CD8-positive, alpha-beta memory T cell (primary cell): ENCODE measurements at regions not wholly inside any gene's neighbourhood (a gene's known extent, or its start where the extent isn't known, plus 50 kb on each side); places are given as distances from the start of the nearest gene placed in this dataset.
A peak's percentile ranks its signal among the peaks of the same experiment; 100 is the strongest.

Experiments
- CTCF ChIA-PET: fragments of 350-600 bp; sonication (Branson Sonifier 250); formaldehyde crosslinking; loops from one replicate; lab custom pipeline; 2021; ENCODE audit warnings: antibody characterized with exemption; lab: Charles Lee
- POLR2A ChIA-PET: fragments of 350-600 bp; sonication (Branson Sonifier 250); formaldehyde crosslinking; loops from one replicate; lab custom pipeline; 2021; ENCODE audit warnings: antibody characterized with exemption; lab: Charles Lee
- DNase-seq, 5 donors: peaks; one replicate each; pipeline versions ENCODE4 v3.0.0 to v3.0.0-alpha.2; 2020 to 2022; ENCODE audit warnings: mixed read lengths in 1 of 5
- H3K27ac ChIP-seq: one replicate; pipeline ENCODE4 v1.7.0; 2013; ENCODE audit warnings: low read depth, mild to moderate bottlenecking, low read length, moderate library complexity
- H3K27me3 ChIP-seq: 2 replicates; pipeline ENCODE4 v1.7.0; 2013; ENCODE audit warnings: low read length, mild to moderate bottlenecking; ENCODE audit not compliant: insufficient read depth, poor library complexity, severe bottlenecking
- H3K36me3 ChIP-seq: 2 replicates; pipeline ENCODE4 v1.7.0; 2013; ENCODE audit warnings: mild to moderate bottlenecking, low read length, moderate library complexity; ENCODE audit not compliant: insufficient read depth
- H3K4me1 ChIP-seq: 2 replicates; pipeline ENCODE4 v1.7.0; 2013; ENCODE audit warnings: mild to moderate bottlenecking, low read length, moderate library complexity; ENCODE audit not compliant: insufficient read depth
- H3K4me3 ChIP-seq: 2 replicates; pipeline ENCODE4 v1.7.0; 2013; ENCODE audit warnings: mild to moderate bottlenecking, low read length
- H3K9me3 ChIP-seq: 2 replicates; pipeline ENCODE4 v1.7.0; 2013; ENCODE audit warnings: mild to moderate bottlenecking, low read length
- H3K27ac Mint-ChIP-seq, 8 donors: one replicate each; pipeline ENCODE4 v1.8.0; 2020 to 2021; ENCODE audit warnings: mixed read lengths in 8 of 8, mild to moderate bottlenecking in 6 of 8, inconsistent platforms in 3 of 8, moderate library complexity in 3 of 8
- H3K27me3 Mint-ChIP-seq, 2 donors: one replicate each; pipeline ENCODE4 v1.8.0; 2020 to 2021; ENCODE audit warnings: mixed read lengths in 2 of 2, mild to moderate bottlenecking in 1 of 2, moderate library complexity in 1 of 2
- H3K36me3 Mint-ChIP-seq, 3 donors: one replicate each; pipeline ENCODE4 v1.8.0; 2020 to 2021; ENCODE audit warnings: mixed read lengths in 3 of 3, inconsistent platforms in 1 of 3, mild to moderate bottlenecking in 1 of 3
- H3K4me1 Mint-ChIP-seq, 3 donors: one replicate each; pipeline ENCODE4 v1.8.0; 2020 to 2021; ENCODE audit warnings: mixed read lengths in 3 of 3, inconsistent platforms in 1 of 3, mild to moderate bottlenecking in 1 of 3
- H3K4me3 Mint-ChIP-seq, 7 donors: one replicate each; pipeline ENCODE4 v1.8.0; 2020 to 2021; ENCODE audit warnings: mixed read lengths in 7 of 7, mild to moderate bottlenecking in 6 of 7, moderate library complexity in 4 of 7, inconsistent platforms in 2 of 7
- H3K9me3 Mint-ChIP-seq, 5 donors: one replicate each; pipeline ENCODE4 v1.8.0; 2020 to 2022; ENCODE audit warnings: mixed read lengths in 5 of 5, mild to moderate bottlenecking in 3 of 5, moderate library complexity in 2 of 5, inconsistent platforms in 1 of 5

GRCh38 chr17:77786740-77787505 is 171.6 kb upstream of the TNRC6C start:
- no peak overlapping the region for H3K27ac ChIP-seq
- no peaks in the 10 kb centered on the region for H3K9me3 ChIP-seq
- no peaks in the 10 kb centered on the region for H3K36me3 ChIP-seq
- H3K4me3 Mint-ChIP-seq: no peak overlapping the region
- CTCF ChIA-PET: no interaction called here
- no peaks in the 10 kb centered on the region for H3K9me3 Mint-ChIP-seq
- H3K27me3 ChIP-seq: no peaks in the 10 kb centered on the region
- no peaks in the 10 kb centered on the region for H3K36me3 Mint-ChIP-seq
- peaks cover 34 to 41% (median 37%) of the 10 kb centered on the region in 3 donors for H3K4me1 Mint-ChIP-seq
- peak overlapping the region in 7 of 8 donors; percentile 36 to 96 (median 74) for H3K27ac Mint-ChIP-seq
- no peaks in the 10 kb centered on the region for H3K27me3 Mint-ChIP-seq
- H3K4me3 ChIP-seq: no peak overlapping the region
- no peak for DNase-seq
- POLR2A ChIA-PET: no interaction called here
- peaks cover 35% of the 10 kb centered on the region for H3K4me1 ChIP-seq

- ChIA-PET CTCF (no interaction called here), POLR2A (no interaction called here)
- peak overlapping the region in 1 of 8 donors; percentile 47 for H3K27ac Mint-ChIP-seq
- H3K36me3 Mint-ChIP-seq: no peaks in the 10 kb centered on the region
- no peaks in the 10 kb centered on the region for H3K9me3 ChIP-seq
- H3K4me3 Mint-ChIP-seq: no peak overlapping the region
- H3K27ac ChIP-seq: no peak overlapping the region
- H3K4me1 Mint-ChIP-seq: peaks cover 18 to 22% (median 22%) of the 10 kb centered on the region in 3 donors
- peaks cover 0 to 4% of the 10 kb centered on the region in 2 donors for H3K27me3 Mint-ChIP-seq
- H3K27me3 ChIP-seq: no peaks in the 10 kb centered on the region
- no peaks in the 10 kb centered on the region for H3K9me3 Mint-ChIP-seq
- peaks cover 10% of the 10 kb centered on the region for H3K4me1 ChIP-seq
- peak in 1 of 5 donors; percentile 35 for DNase-seq
- H3K36me3 ChIP-seq: no peaks in the 10 kb centered on the region
- H3K4me3 ChIP-seq: no peak overlapping the region
Observed at GRCh38 chr17:77790143-77790829, 168.2 kb upstream of the TNRC6C start.

GRCh38 chr17:77792626-77793025 is 165.9 kb upstream of the TNRC6C start:
- POLR2A ChIA-PET: interaction anchor here (0.5 kb wide), 1 partner anchor 194 kb away, joined by 6 read pairs; no protein-coding TSS in a partner anchor
- CTCF ChIA-PET: no interaction called here
- no peaks in the 10 kb centered on the region for H3K36me3 Mint-ChIP-seq
- Histone ChIP-seq H3K9me3 (no peaks in the 10 kb centered on the region), H3K36me3 (no peaks in the 10 kb centered on the region), H3K27ac (no peak overlapping the region), H3K4me3 (no peak overlapping the region), H3K27me3 (no peaks in the 10 kb centered on the region), H3K4me1 (no peaks in the 10 kb centered on the region)
- H3K4me3 Mint-ChIP-seq: no peak overlapping the region
- H3K27me3 Mint-ChIP-seq: peaks cover 0 to 4% of the 10 kb centered on the region in 2 donors
- H3K4me1 Mint-ChIP-seq: peaks cover 7 to 11% (median 8%) of the 10 kb centered on the region in 3 donors
- H3K27ac Mint-ChIP-seq: peak overlapping the region in 1 of 8 donors; percentile 38
- no peaks in the 10 kb centered on the region for H3K9me3 Mint-ChIP-seq
- peak in 1 of 5 donors; percentile 18 for DNase-seq

GRCh38 chr17:77793146-77793970 is 165.1 kb upstream of the TNRC6C start:
- Mint-ChIP-seq H3K27me3 (peaks cover 0 to 4% of the 10 kb centered on the region in 2 donors), H3K27ac (peak overlapping the region in 1 of 8 donors; percentile 38), H3K9me3 (no peaks in the 10 kb centered on the region), H3K4me1 (peaks cover 7 to 9% (median 8%) of the 10 kb centered on the region in 3 donors), H3K4me3 (no peak overlapping the region), H3K36me3 (no peaks in the 10 kb centered on the region)
- Histone ChIP-seq H3K27me3 (no peaks in the 10 kb centered on the region), H3K36me3 (no peaks in the 10 kb centered on the region), H3K4me1 (no peaks in the 10 kb centered on the region), H3K4me3 (no peak overlapping the region), H3K27ac (no peak overlapping the region), H3K9me3 (no peaks in the 10 kb centered on the region)
- ChIA-PET CTCF (no interaction called here), POLR2A (interaction anchor here (0.5 kb wide), 1 partner anchor 193 kb away, joined by 6 read pairs; no protein-coding TSS in a partner anchor)
- DNase-seq: peak in 1 of 5 donors; percentile 35

GRCh38 chr17:77793971-77794235 is 164.6 kb upstream of the TNRC6C start:
- Histone ChIP-seq H3K27me3 (no peaks in the 10 kb centered on the region), H3K4me1 (no peaks in the 10 kb centered on the region), H3K36me3 (no peaks in the 10 kb centered on the region), H3K4me3 (no peak overlapping the region), H3K9me3 (no peaks in the 10 kb centered on the region), H3K27ac (no peak overlapping the region)
- peaks cover 7 to 9% (median 8%) of the 10 kb centered on the region in 3 donors for H3K4me1 Mint-ChIP-seq
- CTCF ChIA-PET: no interaction called here
- no peaks in the 10 kb centered on the region for H3K9me3 Mint-ChIP-seq
- H3K4me3 Mint-ChIP-seq: no peak overlapping the region
- peaks cover 0 to 4% of the 10 kb centered on the region in 2 donors for H3K27me3 Mint-ChIP-seq
- POLR2A ChIA-PET: no interaction called here
- no peaks in the 10 kb centered on the region for H3K36me3 Mint-ChIP-seq
- peak in 1 of 5 donors; percentile 23 for DNase-seq
- H3K27ac Mint-ChIP-seq: no peak overlapping the region

- Histone ChIP-seq H3K4me3 (no peak overlapping the region), H3K4me1 (no peaks in the 10 kb centered on the region), H3K9me3 (no peaks in the 10 kb centered on the region), H3K27me3 (no peaks in the 10 kb centered on the region), H3K27ac (no peak overlapping the region), H3K36me3 (no peaks in the 10 kb centered on the region)
- CTCF ChIA-PET: no interaction called here
- no peak overlapping the region for H3K4me3 Mint-ChIP-seq
- no peak for DNase-seq
- H3K27me3 Mint-ChIP-seq: peaks cover 0 to 4% of the 10 kb centered on the region in 2 donors
- H3K27ac Mint-ChIP-seq: peak overlapping the region in 4 of 8 donors; percentile 14 to 42 (median 29)
- H3K36me3 Mint-ChIP-seq: no peaks in the 10 kb centered on the region
- no peaks in the 10 kb centered on the region for H3K9me3 Mint-ChIP-seq
- POLR2A ChIA-PET: no interaction called here
- peaks cover 7 to 9% (median 8%) of the 10 kb centered on the region in 3 donors for H3K4me1 Mint-ChIP-seq
Observed at GRCh38 chr17:77794846-77795245, 163.7 kb upstream of the TNRC6C start.

- DNase-seq: no peak
- Mint-ChIP-seq H3K4me1 (peaks cover 7 to 9% (median 8%) of the 10 kb centered on the region in 3 donors), H3K9me3 (no peaks in the 10 kb centered on the region), H3K27me3 (peaks cover 0 to 4% of the 10 kb centered on the region in 2 donors), H3K27ac (no peak overlapping the region), H3K4me3 (no peak overlapping the region), H3K36me3 (no peaks in the 10 kb centered on the region)
- no peaks in the 10 kb centered on the region for H3K4me1 ChIP-seq
- no peak overlapping the region for H3K27ac ChIP-seq
- H3K9me3 ChIP-seq: no peaks in the 10 kb centered on the region
- POLR2A ChIA-PET: no interaction called here
- CTCF ChIA-PET: no interaction called here
- H3K36me3 ChIP-seq: no peaks in the 10 kb centered on the region
- H3K4me3 ChIP-seq: no peak overlapping the region
- no peaks in the 10 kb centered on the region for H3K27me3 ChIP-seq
Observed at GRCh38 chr17:77795685-77796084, 162.8 kb upstream of the TNRC6C start.
